ENCODE measurements at regions not wholly inside any gene's neighbourhood (a gene's known extent, or its start where the extent isn't known, plus 50 kb on each side); places are given as distances from the start of the nearest gene placed in this dataset.

DNA sequence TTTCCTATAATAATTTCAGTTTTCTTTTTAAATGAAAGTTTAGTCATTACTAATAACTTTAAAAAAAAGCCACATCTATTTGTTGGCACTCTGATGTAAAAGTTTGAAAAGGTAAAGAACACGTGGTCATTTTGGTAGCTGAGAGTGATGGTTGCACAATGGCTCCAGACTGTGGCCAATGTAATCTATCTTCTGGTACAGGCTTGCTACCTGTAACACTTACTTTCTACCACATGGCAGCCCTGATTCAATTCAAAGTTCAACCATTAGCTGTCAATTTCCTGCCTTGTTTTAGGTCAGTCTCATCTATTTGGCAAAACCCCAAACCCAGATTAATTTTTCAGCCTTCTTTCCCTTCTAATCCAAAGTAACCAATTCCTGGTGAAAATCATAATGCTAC lies 126.1 kb downstream of the TUSC7 start:
- no peak overlapping the region for H3K4me2 ChIP-seq (ENCODE audit: low read length, poor library complexity, severe bottlenecking)
- no peaks in the 10 kb centered on the region for H3K9me3 ChIP-seq (ENCODE audit: control insufficient read depth, low read length)
- H3K36me3 ChIP-seq (ENCODE audit: control insufficient read depth in 1 of 2, insufficient read depth in 2 of 2, low read depth in 1 of 2, low read length in 2 of 2): no peaks in the 10 kb centered on the region
- H2BK120ac ChIP-seq (ENCODE audit: low read depth, low read length): no peak overlapping the region
- H3K14ac ChIP-seq (ENCODE audit: low read length in 2 of 2): no peak overlapping the region
- no peaks in the 10 kb centered on the region for H3K4me1 ChIP-seq (ENCODE audit: control insufficient read depth, insufficient read depth, low read depth, low read length)
- H3K27ac ChIP-seq (ENCODE audit: low read length, poor library complexity, severe bottlenecking): peak overlapping the region; percentile 55
- H2AK5ac ChIP-seq (ENCODE audit: low read length, severe bottlenecking): no peak overlapping the region
- H3K79me1 ChIP-seq (replicated peaks; ENCODE audit: low read length, poor library complexity, severe bottlenecking): no peaks in the 10 kb centered on the region
- WGBS: 75% methylated on average over 1 of the region's 1 CpG
- H4K8ac ChIP-seq (ENCODE audit: low read length): peak overlapping the region; percentile 49
- no peak overlapping the region for H3K18ac ChIP-seq (ENCODE audit: low read depth in 1 of 2, low read length in 2 of 2)
- no peak overlapping the region for H4K91ac ChIP-seq (ENCODE audit: low read length)
- DNase-seq: no peak
- no peak overlapping the region for H3K23ac ChIP-seq (ENCODE audit: low read length in 2 of 2)
- no peak overlapping the region for H2AFZ ChIP-seq (ENCODE audit: low read depth, low read length)
- H2BK12ac ChIP-seq (ENCODE audit: low read length in 2 of 2): no peak overlapping the region
- no peak overlapping the region for H3K9ac ChIP-seq (ENCODE audit: low read length)
- no peak overlapping the region for H3K4me3 ChIP-seq (ENCODE audit: insufficient read depth in 1 of 2, low read depth in 1 of 2, low read length in 2 of 2)
- no peak overlapping the region for H2BK5ac ChIP-seq (ENCODE audit: low read depth, low read length, poor library complexity, severe bottlenecking)
- H3K27me3 ChIP-seq (ENCODE audit: control insufficient read depth in 1 of 2, insufficient read depth in 1 of 2, low read length in 2 of 2): no peaks in the 10 kb centered on the region
- H2BK15ac ChIP-seq (ENCODE audit: low read depth, poor library complexity, severe bottlenecking): no peak overlapping the region
- no peak overlapping the region for H3K4ac ChIP-seq (ENCODE audit: low read depth in 1 of 2, low read length in 2 of 2)

DNA sequence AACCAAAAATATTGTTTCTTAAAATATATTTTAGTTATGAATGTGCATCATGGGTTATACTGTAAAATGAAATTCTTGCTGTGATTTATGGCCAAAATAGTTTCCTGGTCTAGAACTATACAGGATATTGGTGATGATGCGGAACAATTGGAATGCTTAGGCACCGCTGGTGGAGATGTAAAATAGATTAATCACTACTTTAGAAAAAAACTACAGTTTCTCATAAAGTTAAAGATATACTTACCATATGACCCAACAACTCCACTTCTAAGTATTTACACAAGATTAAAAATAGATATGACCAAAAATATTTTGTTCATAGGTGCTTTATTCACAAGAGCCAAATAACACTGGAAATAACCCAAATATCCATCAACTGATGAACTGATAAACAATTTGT lies 126.7 kb downstream of the TUSC7 start:
- Histone ChIP-seq H2BK5ac (ENCODE audit: low read depth, low read length, poor library complexity, severe bottlenecking) (no peak overlapping the region), H3K27me3 (ENCODE audit: control insufficient read depth in 1 of 2, insufficient read depth in 1 of 2, low read length in 2 of 2) (no peaks in the 10 kb centered on the region), H3K27ac (ENCODE audit: low read length, poor library complexity, severe bottlenecking) (no peak overlapping the region), H4K8ac (ENCODE audit: low read length) (no peak overlapping the region), H3K18ac (ENCODE audit: low read depth in 1 of 2, low read length in 2 of 2) (no peak overlapping the region), H2BK120ac (ENCODE audit: low read depth, low read length) (no peak overlapping the region), H3K4me2 (ENCODE audit: low read length, poor library complexity, severe bottlenecking) (no peak overlapping the region), H3K9me3 (ENCODE audit: control insufficient read depth, low read length) (no peaks in the 10 kb centered on the region), H2BK12ac (ENCODE audit: low read length in 2 of 2) (no peak overlapping the region), H3K14ac (ENCODE audit: low read length in 2 of 2) (no peak overlapping the region), H3K4me3 (ENCODE audit: insufficient read depth in 1 of 2, low read depth in 1 of 2, low read length in 2 of 2) (no peak overlapping the region), H4K91ac (ENCODE audit: low read length) (no peak overlapping the region), H3K36me3 (ENCODE audit: control insufficient read depth in 1 of 2, insufficient read depth in 2 of 2, low read depth in 1 of 2, low read length in 2 of 2) (no peaks in the 10 kb centered on the region), H3K23ac (ENCODE audit: low read length in 2 of 2) (no peak overlapping the region), H2AK5ac (ENCODE audit: low read length, severe bottlenecking) (no peak overlapping the region), H3K79me1 (replicated peaks; ENCODE audit: low read length, poor library complexity, severe bottlenecking) (no peaks in the 10 kb centered on the region), H3K4ac (ENCODE audit: low read depth in 1 of 2, low read length in 2 of 2) (no peak overlapping the region), H2BK15ac (ENCODE audit: low read depth, poor library complexity, severe bottlenecking) (no peak overlapping the region), H2AFZ (ENCODE audit: low read depth, low read length) (no peak overlapping the region), H3K4me1 (ENCODE audit: control insufficient read depth, insufficient read depth, low read depth, low read length) (no peaks in the 10 kb centered on the region), H3K9ac (ENCODE audit: low read length) (no peak overlapping the region)
- peak; percentile 59 for DNase-seq
- WGBS: no CpG with 5 or more reads among the region's 2 CpGs

DNA sequence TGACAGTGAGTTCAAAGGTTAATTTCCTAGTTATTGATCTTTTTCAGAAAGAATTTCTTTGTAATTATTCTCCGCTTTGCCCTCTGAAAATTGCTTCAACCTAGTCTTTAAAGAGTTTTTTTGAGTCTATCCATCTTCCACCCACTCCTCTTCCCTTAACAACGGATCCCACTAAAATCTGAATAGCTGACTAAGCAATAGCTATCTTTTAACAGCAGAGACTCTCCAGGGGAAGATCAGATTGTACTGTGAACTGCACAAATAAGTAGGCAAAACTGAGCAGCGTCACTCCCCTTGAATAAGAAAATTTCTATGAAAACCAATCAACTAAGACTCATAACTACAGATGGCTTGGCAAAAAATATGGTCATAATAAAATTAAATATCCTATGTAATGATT lies 127.9 kb downstream of the TUSC7 start:
- Histone ChIP-seq H3K4me1 (ENCODE audit: control insufficient read depth, insufficient read depth, low read depth, low read length) (no peaks in the 10 kb centered on the region), H3K14ac (ENCODE audit: low read length in 2 of 2) (no peak overlapping the region), H3K18ac (ENCODE audit: low read depth in 1 of 2, low read length in 2 of 2) (no peak overlapping the region), H2AFZ (ENCODE audit: low read depth, low read length) (no peak overlapping the region), H4K91ac (ENCODE audit: low read length) (no peak overlapping the region), H2BK120ac (ENCODE audit: low read depth, low read length) (no peak overlapping the region), H3K27ac (ENCODE audit: low read length, poor library complexity, severe bottlenecking) (no peak overlapping the region), H3K4ac (ENCODE audit: low read depth in 1 of 2, low read length in 2 of 2) (no peak overlapping the region), H3K23ac (ENCODE audit: low read length in 2 of 2) (no peak overlapping the region), H3K4me3 (ENCODE audit: insufficient read depth in 1 of 2, low read depth in 1 of 2, low read length in 2 of 2) (no peak overlapping the region), H4K8ac (ENCODE audit: low read length) (no peak overlapping the region), H3K9ac (ENCODE audit: low read length) (no peak overlapping the region), H2AK5ac (ENCODE audit: low read length, severe bottlenecking) (no peak overlapping the region), H3K36me3 (ENCODE audit: control insufficient read depth in 1 of 2, insufficient read depth in 2 of 2, low read depth in 1 of 2, low read length in 2 of 2) (no peaks in the 10 kb centered on the region), H3K9me3 (ENCODE audit: control insufficient read depth, low read length) (no peaks in the 10 kb centered on the region), H3K27me3 (ENCODE audit: control insufficient read depth in 1 of 2, insufficient read depth in 1 of 2, low read length in 2 of 2) (no peaks in the 10 kb centered on the region), H2BK5ac (ENCODE audit: low read depth, low read length, poor library complexity, severe bottlenecking) (no peak overlapping the region), H2BK12ac (ENCODE audit: low read length in 2 of 2) (no peak overlapping the region), H2BK15ac (ENCODE audit: low read depth, poor library complexity, severe bottlenecking) (no peak overlapping the region), H3K4me2 (ENCODE audit: low read length, poor library complexity, severe bottlenecking) (no peak overlapping the region), H3K79me1 (replicated peaks; ENCODE audit: low read length, poor library complexity, severe bottlenecking) (no peaks in the 10 kb centered on the region)
- WGBS: 50% methylated on average over 2 of the region's 3 CpGs
- DNase-seq: no peak

GRCh38 chr3:116841003-116841735 lies 131.6 kb downstream of the TUSC7 start:
- Histone ChIP-seq H2BK5ac (ENCODE audit: low read depth, low read length, poor library complexity, severe bottlenecking) (no peak overlapping the region), H3K27me3 (ENCODE audit: control insufficient read depth in 1 of 2, insufficient read depth in 1 of 2, low read length in 2 of 2) (no peaks in the 10 kb centered on the region), H3K4me2 (ENCODE audit: low read length, poor library complexity, severe bottlenecking) (no peak overlapping the region), H4K8ac (ENCODE audit: low read length) (no peak overlapping the region), H3K14ac (ENCODE audit: low read length in 2 of 2) (no peak overlapping the region), H3K23ac (ENCODE audit: low read length in 2 of 2) (no peak overlapping the region), H2BK12ac (ENCODE audit: low read length in 2 of 2) (no peak overlapping the region), H2BK120ac (ENCODE audit: low read depth, low read length) (no peak overlapping the region), H3K4me3 (ENCODE audit: insufficient read depth in 1 of 2, low read depth in 1 of 2, low read length in 2 of 2) (no peak overlapping the region), H2AK5ac (ENCODE audit: low read length, severe bottlenecking) (no peak overlapping the region), H3K27ac (ENCODE audit: low read length, poor library complexity, severe bottlenecking) (no peak overlapping the region), H2AFZ (ENCODE audit: low read depth, low read length) (no peak overlapping the region), H3K18ac (ENCODE audit: low read depth in 1 of 2, low read length in 2 of 2) (no peak overlapping the region), H4K91ac (ENCODE audit: low read length) (no peak overlapping the region), H3K4me1 (ENCODE audit: control insufficient read depth, insufficient read depth, low read depth, low read length) (no peaks in the 10 kb centered on the region), H3K79me1 (replicated peaks; ENCODE audit: low read length, poor library complexity, severe bottlenecking) (no peaks in the 10 kb centered on the region), H3K9me3 (ENCODE audit: control insufficient read depth, low read length) (no peaks in the 10 kb centered on the region), H2BK15ac (ENCODE audit: low read depth, poor library complexity, severe bottlenecking) (no peak overlapping the region), H3K36me3 (ENCODE audit: control insufficient read depth in 1 of 2, insufficient read depth in 2 of 2, low read depth in 1 of 2, low read length in 2 of 2) (no peaks in the 10 kb centered on the region), H3K9ac (ENCODE audit: low read length) (no peak overlapping the region), H3K4ac (ENCODE audit: low read depth in 1 of 2, low read length in 2 of 2) (no peak overlapping the region)
- 87% methylated on average over 4 of the region's 6 CpGs for WGBS
- DNase-seq: no peak

Data from mesenchymal stem cell (in vitro differentiated cells and primary cell).